CD4-positive, alpha-beta T cell treated with Interleukin-6 at 100 ng/mL for 8 hours (primary cell): ENCODE measurements at regions not wholly inside any gene's neighbourhood (a gene's known extent, or its start where the extent isn't known, plus 50 kb on each side); places are given as distances from the start of the nearest gene placed in this dataset.
"Not testable (repeated sequence)": the region's sequence is repeated elsewhere in the genome, so short reads cannot be mapped to it uniquely, and the experiment has no call there.

Experiments used
- DNase-seq: peaks from one replicate; pipeline ENCODE4 v3.0.0-alpha.2; 2020; ENCODE audit warnings: mixed read lengths, low spot score

DNA sequence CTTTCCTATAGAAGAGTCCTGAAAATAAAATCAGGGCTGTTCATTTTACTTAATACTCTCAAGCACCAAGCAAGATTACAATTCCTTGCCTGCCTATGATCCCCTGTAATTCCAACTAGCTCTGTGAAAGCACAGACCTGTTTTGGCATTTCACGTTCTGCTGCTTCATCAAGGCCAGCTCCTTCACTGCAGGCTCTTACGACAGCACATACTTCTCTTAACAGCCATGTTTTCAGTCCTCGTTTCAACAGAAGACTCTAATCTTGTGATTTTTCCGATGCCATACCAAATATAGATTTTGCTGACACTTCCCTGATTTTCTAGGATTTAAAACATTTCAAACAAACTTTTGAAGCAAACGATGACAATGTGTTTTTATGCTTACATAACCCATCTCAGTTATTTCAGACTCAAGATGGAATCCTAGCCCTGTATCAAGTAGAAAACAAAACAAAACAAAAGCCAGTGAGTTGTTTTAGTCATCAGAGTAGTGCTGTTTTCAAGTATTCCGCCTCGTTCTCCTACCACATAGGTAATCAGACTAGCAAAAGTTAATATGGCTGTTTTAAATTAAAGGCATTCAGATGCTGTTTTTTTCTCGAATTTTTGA is 616.5 kb upstream of the CITED2 start:
- no peak for DNase-seq

DNA sequence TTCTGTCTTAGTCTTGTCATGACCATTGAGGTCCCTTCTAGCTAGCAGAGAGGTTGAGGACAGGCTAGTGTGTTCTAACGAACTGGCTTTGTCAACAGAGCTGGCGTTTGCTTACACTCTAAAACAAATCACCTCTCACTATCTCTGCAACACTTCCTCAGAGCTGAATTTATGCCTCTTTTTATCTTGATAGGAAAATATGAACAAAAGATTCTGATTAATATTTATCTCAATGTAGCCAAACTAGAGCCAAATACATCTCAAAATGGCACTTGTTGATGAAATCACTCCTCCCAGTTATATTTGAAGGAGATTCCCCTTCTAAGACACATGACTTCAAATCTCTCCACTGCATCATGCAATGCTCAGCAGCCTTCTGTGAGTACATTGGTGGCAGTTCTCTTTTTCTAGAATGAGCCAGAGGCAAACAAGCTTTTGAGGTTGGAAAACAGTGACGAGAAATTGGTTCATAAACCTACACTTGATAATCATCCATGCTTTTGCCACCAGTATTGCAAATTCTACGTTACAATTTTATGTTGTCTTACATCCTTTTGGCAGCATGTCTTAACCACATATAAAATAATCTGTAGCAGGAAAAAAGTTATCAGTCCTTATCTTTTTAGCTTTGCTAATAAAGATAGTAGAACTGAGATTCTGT is 615.7 kb upstream of the CITED2 start:
- no peak for DNase-seq

DNA sequence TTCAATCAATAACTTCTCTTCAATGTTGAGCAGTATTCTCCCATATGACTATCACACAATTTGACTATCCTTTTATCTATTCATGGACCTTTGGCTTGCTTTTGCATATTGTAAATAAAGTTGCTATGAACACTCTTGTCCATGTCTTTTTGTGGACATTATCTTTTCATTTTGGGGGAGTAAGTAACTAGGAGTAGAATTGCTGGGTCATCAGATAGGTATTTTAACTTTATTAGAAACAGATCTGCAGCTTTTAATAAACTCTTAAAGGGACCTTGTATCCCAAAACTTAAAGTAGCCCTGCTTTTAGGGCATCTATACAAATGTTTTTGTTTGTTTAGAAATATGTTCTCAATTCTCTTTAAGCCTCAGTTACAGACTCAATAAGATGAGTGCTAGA is 614.2 kb upstream of the CITED2 start:
- no peak for DNase-seq

DNA sequence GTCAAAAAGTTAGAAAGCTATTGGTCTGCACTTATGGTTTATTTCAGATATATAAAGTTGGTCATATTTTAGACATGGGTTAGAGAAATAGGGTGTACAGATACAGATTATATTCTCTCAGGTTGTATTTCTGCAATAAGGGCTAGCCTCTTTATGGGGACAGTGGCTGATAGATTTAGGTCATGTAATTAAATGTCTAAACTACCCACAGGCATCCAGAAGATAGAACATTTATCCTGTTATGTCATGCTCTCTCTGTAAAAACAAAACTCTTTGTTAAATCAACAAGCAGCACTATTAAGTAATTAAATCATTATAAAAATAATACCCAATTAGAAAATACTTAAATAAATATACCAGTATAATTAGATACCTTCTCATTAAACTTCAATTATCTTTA is 612.6 kb upstream of the CITED2 start:
- DNase-seq: no peak

DNA sequence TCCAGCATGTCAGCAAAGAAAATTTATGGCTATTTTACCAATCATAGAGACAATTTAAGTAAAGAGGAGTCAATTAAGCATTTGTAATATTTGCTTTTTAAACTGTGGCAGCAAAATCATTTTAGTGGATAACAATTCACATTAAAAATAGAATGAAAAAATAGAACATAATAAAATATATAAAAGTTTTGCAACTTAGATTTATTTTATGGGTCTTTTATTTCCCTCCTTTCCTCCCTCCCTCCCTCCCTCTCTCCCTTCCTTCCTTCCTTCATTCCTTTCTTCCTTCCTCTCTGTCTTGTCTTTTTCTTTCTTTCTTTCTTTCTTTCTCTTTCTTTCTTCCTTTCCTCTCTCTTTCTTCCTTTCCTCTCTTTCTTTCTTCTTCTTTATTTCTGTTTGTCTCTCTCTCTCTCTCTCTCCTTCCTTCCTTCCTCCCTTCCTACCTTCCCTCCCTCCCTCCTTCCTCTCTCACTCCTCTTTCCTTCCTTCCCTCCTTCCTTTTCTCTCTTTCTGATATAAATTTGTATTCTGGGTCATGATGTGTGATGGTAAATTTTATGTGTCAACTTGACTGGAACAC is 610.9 kb upstream of the CITED2 start:
- no peak for DNase-seq

DNA sequence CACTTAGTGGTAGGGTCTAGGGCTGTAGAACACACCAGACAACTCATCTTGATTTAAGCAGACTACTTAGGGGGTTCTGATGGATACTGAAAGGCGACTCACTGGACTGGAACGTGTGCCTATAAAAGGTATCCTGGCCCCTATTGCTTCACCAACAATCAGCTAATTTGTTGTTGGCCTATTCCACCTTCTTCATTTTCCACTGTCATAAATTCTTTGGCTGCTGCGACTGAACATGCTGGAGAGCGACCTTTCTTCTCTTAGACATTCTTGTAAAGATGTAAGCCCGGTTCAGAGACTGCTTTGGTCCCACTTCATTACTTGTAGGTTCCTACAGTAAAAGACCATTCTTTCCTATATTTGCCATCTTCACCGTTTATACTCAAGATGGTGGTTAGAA is 609.9 kb upstream of the CITED2 start:
- no peak for DNase-seq

DNA sequence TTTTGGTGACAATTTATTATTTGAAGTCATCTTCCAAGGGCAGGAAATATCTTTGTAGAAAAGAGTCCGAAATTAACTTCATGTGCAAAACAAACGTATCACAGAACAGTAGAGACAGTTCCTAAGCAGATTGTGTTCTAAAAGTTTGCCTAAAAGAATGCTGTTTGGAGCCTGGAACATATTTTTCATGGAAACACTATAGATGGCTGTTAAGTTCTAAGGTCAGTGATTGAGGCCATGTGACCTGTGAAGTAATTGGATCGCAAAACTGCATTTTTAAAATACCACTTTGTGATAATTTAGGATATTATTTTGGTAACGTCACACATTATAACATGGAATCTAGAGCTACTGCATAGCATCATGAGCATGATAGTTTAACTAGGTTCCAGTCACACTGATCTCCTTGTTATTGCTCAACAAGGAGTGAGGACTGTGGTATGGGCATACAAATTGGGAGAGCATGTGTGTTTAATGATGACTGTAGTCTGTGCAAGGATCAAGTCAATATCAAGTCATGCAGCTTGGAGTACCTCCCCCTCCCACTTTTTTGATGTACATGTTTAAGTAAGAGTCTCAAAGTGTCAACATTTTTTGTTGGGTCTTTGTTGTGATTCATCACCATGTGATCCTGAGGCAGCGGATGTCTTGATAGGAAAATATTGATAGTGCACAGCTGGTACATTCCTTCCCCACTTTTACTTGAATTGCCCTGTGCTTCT is 609.3 kb upstream of the CITED2 start:
- no peak for DNase-seq

DNA sequence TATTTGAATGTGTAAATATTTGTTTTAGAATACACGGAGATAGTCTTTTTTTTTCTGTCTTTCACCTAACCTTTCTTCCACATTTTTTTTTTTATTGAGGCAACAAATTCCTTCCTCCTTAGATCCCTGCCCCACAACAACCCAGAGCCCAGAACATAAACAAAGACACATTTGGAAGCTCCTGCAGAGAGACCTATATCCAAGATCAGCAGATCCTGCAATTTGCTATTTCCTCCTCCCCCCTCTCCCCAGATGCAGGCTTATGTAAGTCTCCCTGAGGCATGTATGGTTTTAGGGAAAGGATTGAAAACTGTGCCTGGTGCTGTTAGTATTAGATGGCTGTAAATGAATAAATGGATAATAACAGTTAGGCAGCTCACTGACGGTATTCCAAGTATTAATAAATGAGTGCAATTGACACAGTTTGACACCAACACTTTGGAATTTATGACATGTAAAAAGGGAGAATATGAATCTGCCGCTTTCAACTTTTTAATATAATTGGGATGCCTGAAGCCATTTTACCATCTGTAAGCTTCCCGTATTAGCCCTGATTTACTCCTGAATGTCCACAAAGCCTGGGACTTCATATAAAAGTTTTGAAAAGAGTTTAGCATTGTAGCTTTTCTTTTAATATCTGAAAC is 608.3 kb upstream of the CITED2 start:
- no peak for DNase-seq

DNA sequence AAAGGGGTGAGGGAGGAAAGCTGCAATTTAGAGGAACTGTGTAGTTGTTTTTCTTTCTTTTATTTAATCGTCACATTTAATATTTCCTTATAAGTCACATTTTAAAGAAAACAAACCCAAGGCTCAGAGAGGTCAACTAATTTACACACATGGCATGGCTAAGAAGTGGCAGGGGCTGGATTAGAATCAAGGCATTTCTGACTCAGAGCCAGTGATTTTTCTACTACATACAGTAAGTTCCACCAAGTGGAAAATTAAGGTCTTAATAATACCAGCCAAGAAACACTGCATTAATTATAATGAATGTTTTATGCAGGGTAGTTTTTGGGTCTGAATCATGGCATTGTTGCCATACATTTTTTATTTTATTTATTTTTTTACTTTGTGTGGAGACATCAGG is 607.7 kb upstream of the CITED2 start:
- no peak for DNase-seq

DNA sequence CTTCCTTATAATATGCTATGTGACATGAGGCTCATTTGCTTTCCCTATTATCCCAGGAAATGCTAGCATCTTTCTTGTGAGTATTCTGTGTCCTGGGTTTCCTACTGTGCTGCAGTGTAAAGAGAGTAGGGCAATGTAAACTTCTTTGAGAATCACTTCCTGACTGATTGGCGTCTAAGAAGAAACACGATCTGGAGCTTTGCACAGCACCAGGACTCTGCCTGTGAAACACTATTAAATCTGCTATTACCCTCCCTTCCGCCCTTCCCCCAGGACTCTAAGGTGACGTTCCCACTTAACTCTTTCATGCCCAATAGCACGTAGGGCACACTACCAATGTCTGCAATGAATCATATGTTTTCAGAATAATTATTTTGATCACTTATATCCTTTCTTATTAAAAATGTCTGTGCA is 607.3 kb upstream of the CITED2 start:
- DNase-seq: no peak

DNA sequence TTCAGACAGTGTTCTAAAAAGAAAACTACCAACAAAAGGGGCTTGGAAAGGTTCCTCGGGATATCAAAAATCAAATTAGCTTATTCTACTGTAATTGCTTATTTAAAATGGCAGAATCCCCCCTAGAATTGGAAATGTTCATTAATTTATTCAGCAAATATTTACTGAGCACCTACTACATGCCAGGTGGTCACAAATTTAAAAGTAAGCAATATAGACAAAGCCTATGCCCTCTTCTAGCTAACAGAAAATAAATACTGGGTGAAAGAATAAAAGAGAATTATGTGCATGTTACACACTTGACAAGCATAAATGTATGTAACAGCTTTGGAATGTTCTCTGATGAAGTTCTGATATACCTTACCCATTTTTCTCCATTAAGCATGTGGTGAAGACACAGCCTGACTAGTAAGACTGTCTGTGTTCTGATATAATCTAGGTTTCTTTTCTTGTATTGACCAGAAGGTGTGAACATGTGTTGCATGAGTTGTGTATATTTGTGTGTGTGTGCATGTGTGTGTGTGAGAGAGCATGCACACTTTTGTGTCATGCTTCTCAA is 606.7 kb upstream of the CITED2 start:
- no peak for DNase-seq

DNA sequence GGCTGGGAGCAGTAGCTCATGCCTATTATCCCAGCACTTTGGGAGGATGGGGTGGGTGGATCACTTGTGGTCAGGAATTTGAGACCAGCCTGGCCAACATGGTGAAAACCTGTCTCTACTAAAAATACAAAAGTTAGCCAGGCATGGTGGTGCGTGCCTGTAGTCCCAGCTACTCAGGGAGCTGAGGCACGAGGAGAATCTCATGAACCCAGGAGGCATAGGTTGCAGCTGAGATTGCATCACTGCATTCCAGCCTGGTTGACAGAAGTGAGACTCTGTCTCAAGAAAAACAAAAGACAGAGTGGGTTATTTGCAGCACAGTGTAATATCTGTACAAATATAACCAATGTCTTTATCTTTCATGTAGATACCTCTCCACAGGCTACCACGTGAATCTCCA is 606.2 kb upstream of the CITED2 start:
- not testable (repeated sequence) for DNase-seq

DNA sequence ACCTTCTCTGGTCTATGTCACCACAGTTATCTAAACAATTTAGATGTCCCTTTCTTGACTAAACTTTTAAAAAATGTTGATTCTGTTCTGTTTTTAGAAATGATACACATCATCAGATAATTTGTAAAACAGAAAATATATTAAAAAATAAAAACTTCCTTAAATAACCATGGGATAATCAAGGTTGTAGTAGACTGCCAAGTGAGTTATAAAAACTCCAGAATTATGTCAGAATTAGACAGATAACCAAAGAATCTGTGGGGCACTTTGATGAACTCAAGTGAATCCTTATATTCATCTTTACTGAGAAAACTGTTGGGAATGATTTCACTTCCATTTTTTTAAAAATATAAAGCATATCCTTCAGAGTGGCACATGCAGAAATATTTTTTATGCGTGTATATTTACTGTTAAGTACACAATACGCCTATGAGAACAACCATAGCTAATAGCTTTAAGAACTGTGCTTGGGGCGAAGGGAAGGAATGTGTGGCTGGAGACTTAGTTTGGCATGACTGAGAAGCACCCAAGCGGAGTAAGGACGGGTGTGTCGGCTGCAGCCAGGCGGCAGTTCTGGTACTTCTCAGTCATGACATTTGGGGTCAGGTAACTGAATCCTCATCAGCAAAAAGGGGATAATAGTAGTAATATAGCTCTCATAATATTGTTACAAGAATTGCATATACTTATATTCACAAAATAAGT is 604.7 kb upstream of the CITED2 start:
- DNase-seq: no peak

DNA sequence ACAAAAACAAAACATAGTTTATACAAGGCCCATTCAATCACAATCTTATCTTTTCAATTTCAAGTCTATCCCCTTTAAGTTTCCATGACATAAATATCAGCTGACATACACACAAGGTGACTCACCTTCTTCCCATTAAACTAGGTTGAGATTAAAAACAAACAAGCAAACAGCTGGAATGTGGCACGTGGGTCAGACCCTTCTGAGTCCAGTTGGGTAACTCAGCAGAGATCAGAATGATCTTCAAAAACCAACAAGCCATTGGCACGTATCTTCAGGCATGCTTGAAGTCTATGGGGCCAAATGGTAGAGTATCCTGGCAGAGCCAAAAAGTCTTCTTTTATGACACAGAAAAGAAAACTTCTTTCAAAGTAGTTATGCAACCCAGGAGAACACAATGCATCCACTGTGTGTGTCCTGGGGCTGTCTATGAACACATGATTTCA is 603.5 kb upstream of the CITED2 start:
- no peak for DNase-seq

DNA sequence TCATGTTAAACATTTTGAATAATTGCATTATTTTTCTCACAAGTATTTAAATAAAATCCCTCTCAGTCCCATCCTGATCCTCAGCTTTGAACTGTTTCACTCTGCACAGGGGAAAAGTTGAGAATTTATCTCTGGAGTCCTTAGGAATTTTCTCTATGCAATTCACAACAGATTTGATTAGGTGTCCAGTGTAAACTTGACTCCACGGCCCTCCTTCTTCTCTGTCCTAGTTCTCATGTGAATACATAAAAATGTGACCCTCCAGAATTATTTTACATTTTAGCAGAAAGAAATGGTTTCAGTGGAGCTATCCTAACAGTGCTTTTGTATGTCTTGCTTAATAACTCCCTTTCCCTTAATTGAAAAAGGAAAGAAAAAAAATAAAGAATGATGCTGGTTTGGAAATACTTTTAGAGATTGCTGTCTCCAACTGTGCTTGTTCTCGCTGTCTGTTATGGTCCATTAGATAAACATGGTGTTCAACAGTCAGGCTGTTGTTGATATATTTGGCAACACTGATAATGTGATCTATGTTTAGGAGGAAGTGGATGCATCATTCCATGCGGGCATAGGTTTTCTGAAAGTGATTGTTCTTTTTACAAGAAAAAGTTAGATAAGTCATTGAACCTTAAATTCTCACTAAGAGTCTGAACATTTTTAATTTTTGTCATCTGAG is 599.4 kb upstream of the CITED2 start:
- DNase-seq: no peak

DNA sequence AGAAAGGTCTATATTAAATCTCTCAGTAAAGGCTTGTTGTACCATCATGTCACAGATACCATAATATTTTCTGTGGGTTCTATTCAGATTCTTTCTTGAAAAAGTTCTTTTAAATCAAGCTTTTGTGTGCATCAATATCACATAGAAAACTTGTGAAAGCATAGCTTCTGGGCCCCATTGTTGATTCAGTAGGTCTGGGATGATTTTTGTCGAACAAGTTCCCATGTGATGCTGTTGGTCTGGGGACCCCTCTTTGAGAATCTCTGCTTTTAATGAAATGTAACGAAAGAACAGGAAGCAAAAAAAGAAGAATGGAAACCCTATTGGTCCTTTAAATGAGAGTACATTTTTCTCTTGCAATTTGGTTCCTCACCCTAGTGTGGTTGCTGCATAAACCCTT is 597.7 kb upstream of the CITED2 start:
- DNase-seq: no peak

DNA sequence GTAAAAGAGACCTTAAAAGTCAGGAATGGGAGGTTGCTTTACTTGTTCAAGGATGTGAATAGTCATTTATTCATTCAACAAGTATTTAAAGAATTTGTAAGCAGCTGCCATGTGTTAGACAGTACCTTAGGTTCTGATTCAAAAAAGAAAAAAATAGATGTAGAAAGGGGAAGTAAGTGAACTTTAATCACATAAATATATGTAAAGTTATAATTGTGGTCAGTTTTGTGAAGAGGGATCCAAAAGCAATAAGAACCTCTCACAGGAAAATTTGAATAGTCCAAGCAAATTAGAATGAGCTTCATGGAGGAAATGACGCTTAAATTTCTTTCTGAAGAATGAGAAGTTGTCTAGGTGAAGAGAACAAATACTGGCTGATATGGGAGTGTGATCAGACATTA is 596.1 kb upstream of the CITED2 start:
- no peak for DNase-seq

DNA sequence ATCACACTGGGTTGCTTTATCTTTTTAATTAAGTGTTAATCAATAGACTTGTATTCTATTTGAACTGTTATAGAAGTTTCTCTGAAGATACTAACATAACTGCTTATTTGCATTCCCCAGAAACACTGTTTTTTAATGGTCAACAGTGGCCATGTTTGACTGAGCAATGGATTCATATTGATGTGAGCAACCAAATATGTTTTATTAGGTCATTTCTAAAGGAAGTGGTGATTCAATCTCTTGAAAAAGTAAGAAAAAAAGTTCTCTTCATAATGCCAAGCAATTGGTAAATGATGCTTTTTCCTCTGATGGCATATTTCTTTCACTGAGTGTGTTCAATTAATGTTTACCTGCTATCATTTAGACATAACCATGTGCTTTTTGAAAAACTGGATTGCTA is 593.0 kb upstream of the CITED2 start:
- DNase-seq: no peak

DNA sequence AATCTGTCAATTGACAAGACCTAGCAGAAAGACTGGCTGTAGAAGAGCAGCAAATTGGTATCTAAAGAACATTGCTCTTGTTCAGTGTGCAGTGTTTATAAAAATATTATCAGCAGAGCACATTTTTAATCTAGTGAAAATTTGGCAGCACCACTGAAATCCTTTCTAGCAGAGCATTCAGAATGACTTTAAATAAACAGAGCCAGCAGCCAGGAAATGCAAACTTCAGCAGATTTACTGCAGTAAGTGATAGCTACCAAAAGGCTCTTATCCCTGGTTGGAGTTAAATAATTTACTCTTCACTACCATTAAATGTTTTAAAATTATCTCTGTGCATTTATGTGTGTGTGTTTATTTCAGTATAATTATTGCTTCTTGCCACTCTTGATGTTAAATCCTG is 590.9 kb upstream of the CITED2 start:
- DNase-seq: no peak

DNA sequence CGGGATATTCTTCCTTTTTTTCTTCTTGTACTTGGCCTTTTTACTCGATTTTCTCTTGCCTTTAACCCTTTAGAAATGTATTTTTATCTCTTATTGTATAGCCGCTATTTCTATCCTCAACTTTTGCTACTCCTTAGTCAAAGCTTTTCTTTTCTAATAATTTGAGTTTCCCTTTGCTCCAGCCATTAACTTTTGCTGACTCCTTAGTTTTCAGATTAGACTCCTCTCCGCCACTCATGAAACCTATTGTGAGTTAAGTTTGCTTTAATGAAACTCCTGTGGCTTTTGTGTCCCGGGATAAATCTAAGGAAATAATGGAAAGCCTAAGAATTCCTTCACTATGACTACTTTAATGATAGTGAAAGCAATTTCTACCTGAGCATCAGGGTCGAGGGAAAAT is 590.3 kb upstream of the CITED2 start:
- no peak for DNase-seq
